SK-N-DZ (cell line): ENCODE measurements at regions not wholly inside any gene's neighbourhood (a gene's known extent, or its start where the extent isn't known, plus 50 kb on each side); places are given as distances from the start of the nearest gene placed in this dataset.
"Not testable (repeated sequence)": the region's sequence is repeated elsewhere in the genome, so short reads cannot be mapped to it uniquely, and the experiment has no call there.

Experiments used
- DNase-seq: peaks from one replicate; pipeline ENCODE4 v3.0.0-alpha.2; 2015; ENCODE audit warnings: low spot score

- no peak for DNase-seq
Measured at GRCh38 chr14:44453433-44454171, 53.5 kb downstream of the FSCB start.

- not testable (repeated sequence) for DNase-seq
Measured at GRCh38 chr14:44450232-44450631, 56.9 kb downstream of the FSCB start.

- no peak for DNase-seq
Measured at GRCh38 chr14:44449680-44450079, 57.4 kb downstream of the FSCB start.

GRCh38 chr14:44448951-44449358 is 58.1 kb downstream of the FSCB start:
- no peak for DNase-seq

- no peak for DNase-seq
Measured at GRCh38 chr14:44446965-44447364, 60.1 kb downstream of the FSCB start.

GRCh38 chr14:44444454-44444853 is 62.6 kb downstream of the FSCB start:
- DNase-seq = no peak

GRCh38 chr14:44438936-44439335 is 68.1 kb downstream of the FSCB start:
- no peak for DNase-seq

- no peak for DNase-seq
Measured at GRCh38 chr14:44438221-44438620, 68.9 kb downstream of the FSCB start.

GRCh38 chr14:44436458-44436857 is 70.6 kb downstream of the FSCB start:
- DNase-seq = no peak

- no peak for DNase-seq
Measured at GRCh38 chr14:44428231-44428945, 78.7 kb downstream of the FSCB start.

GRCh38 chr14:44422699-44423098 is 84.4 kb downstream of the FSCB start:
- no peak for DNase-seq

- no peak for DNase-seq
Measured at GRCh38 chr14:44420226-44420625, 86.9 kb downstream of the FSCB start.

- DNase-seq = no peak
Measured at GRCh38 chr14:44418856-44419255, 88.2 kb downstream of the FSCB start.

- DNase-seq = no peak
Measured at GRCh38 chr14:44417809-44418208, 89.3 kb downstream of the FSCB start.

- no peak for DNase-seq
Measured at GRCh38 chr14:44414646-44415045, 92.4 kb downstream of the FSCB start.

- no peak for DNase-seq
Measured at GRCh38 chr14:44412858-44413569, 94.1 kb downstream of the FSCB start.

GRCh38 chr14:44405011-44405486 is 102.0 kb downstream of the FSCB start:
- DNase-seq = no peak

- DNase-seq = no peak
Measured at GRCh38 chr14:44404599-44404998, 102.5 kb downstream of the FSCB start.

- no peak for DNase-seq
Measured at GRCh38 chr14:44404036-44404435, 103.0 kb downstream of the FSCB start.

GRCh38 chr14:44403193-44403592 is 103.9 kb downstream of the FSCB start:
- DNase-seq = no peak

- DNase-seq = no peak
Measured at GRCh38 chr14:44396226-44396625, 110.9 kb downstream of the FSCB start.

GRCh38 chr14:44392984-44393383 is 114.1 kb downstream of the FSCB start:
- no peak for DNase-seq
